ENCODE measurements at regions not wholly inside any gene's neighbourhood (a gene's known extent, or its start where the extent isn't known, plus 50 kb on each side); places are given as distances from the start of the nearest gene placed in this dataset.

DNA sequence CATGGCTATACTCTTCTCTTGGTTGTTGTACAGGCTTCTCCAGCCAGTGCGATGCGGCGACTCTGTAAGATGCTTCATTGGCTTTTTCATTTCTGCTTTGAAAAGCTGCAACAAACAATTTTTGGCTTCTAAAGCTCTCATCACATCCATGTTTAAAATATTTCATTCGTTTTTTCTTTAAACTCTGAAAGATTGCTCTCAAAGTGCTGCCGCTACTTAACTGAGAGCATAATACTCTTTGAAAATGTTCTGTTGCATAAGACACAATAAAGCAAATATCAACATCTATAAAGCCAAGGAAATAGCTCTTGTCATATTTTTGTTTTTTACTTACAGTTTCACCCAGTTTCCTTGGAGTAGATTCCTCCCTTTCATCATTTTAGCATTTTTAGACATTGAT is 468.3 kb downstream of the TBC1D22A start:
- DNase-seq, result no peak

DNA sequence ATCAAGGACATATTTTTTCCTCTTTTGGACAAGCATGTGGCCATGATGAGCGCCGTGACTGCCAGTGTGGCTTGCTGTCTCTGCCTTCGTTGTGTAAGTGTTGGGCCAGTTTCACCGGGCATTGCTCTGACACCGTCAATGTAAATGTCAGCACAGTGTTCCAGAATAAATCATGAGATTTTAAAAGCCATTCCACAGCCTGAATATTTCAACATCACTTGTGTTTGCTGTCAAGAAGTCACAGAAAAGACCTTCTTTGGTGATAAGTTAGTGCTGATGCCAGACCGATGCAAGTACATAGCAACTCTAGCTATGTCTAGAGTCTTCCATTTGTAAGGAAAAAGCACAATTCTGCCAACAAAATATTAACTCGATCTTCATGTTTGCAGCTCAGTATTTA is 467.8 kb downstream of the TBC1D22A start:
- no peak for DNase-seq

GRCh38 chr22:47228767-47229166 is 466.3 kb downstream of the TBC1D22A start:
- no peak for DNase-seq

- DNase-seq, result no peak
Measured at GRCh38 chr22:47225931-47226633, 463.6 kb downstream of the TBC1D22A start.

DNA sequence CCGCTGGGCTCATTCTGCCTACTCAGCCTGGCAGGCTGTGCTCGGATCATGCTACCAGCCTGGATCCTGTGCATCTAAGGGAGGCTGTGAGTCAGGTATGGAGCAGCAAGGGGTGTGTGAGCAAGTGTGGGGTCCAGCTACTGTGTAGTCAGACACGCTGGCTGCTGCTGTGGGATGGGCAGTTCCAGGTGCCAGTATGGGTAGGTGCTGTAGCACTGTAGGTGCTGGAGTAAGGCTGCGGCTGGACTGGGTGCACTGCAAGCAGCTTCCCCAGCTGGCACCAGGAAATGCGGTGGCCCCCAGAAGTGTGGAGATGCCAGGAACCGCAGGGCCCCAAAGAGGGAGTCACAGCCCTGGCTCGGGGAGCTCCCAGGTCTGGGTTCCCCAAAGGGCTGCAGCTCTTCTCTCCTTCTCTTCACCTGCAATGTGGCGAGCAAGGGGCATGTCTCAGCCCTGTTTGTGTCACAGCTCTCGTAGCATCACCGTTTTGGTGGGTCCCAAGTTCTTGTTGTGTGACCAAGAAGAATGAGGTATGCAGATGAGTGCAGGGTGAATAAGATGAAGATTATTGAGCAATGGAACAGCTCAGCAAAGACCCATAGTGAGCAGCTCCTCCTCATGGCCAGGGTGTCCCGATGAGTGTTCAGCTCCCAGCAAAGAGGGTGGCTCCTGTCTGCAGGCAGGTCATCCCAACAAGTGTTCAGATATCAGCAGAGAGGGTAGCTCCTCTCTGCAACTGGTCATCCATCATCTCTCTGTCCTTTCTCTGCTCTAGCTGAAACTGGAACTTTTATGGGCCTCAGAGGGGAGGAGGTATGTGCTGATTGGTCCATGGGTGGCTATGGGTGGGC is 462.9 kb downstream of the TBC1D22A start:
- DNase-seq, result no peak
